Stomach (tissue), 8 donors: ENCODE measurements at regions not wholly inside any gene's neighbourhood (a gene's known extent, or its start where the extent isn't known, plus 50 kb on each side); places are given as distances from the start of the nearest gene placed in this dataset.

Experiments
- DNase-seq, 2 donors: peaks; one replicate each; pipeline versions ENCODE4 v3.0.0 to v3.0.0-alpha.2; 2013 to 2019
- H3K27ac ChIP-seq, 5 donors: fragments of 200-600 bp in 4 of 5; sonication (generic) in 4 of 5; one replicate each; pipeline ENCODE4 v1.5.1; 2013 to 2019; ENCODE audit warnings: mild to moderate bottlenecking in 1 of 5, moderate library complexity in 1 of 5
- H3K27me3 ChIP-seq, 3 donors: fragments of 200-600 bp; sonication (generic); one replicate each; pipeline ENCODE4 v1.5.1; 2017 to 2019; ENCODE audit warnings: mixed run types in 1 of 3
- H3K36me3 ChIP-seq, 4 donors: fragments of 200-600 bp; sonication (generic); 1 replicate in 3 of 4; 2 replicates in 1 of 4; pipeline ENCODE4 v1.5.1; 2016 to 2019
- H3K4me1 ChIP-seq, 4 donors: fragments of 200-600 bp; sonication (generic); one replicate each; pipeline ENCODE4 v1.5.1; 2016 to 2019
- H3K4me3 ChIP-seq, 4 donors: fragments of 200-600 bp; sonication (generic) in 3 of 4; one replicate each; pipeline ENCODE4 v1.5.1; 2016 to 2019; ENCODE audit warnings: mild to moderate bottlenecking in 1 of 4
- H3K9me3 ChIP-seq, 4 donors: fragments of 200-600 bp; sonication (generic); one replicate each; pipeline ENCODE4 v1.5.1; 2016 to 2019
- EP300 ChIP-seq: sonication (generic); formaldehyde crosslinking; IDR thresholded peaks from one replicate; pipeline ENCODE4 v1.6.1; 2017; ENCODE audit warnings: antibody characterized with exemption
- POLR2A ChIP-seq, 4 donors: fragments of 450-650 bp; IDR thresholded peaks; one replicate each; pipeline ENCODE4 v1.6.1; 2016; ENCODE audit warnings: antibody characterized with exemption in 4 of 4, control low read depth in 2 of 4, mild to moderate bottlenecking in 1 of 4, moderate library complexity in 1 of 4
- POLR2AphosphoS5 ChIP-seq, 3 donors: sonication (generic); formaldehyde crosslinking; IDR thresholded peaks; one replicate each; pipeline ENCODE4 v1.6.1; 2016; ENCODE audit warnings: antibody characterized with exemption in 3 of 3
- WGBS, 5 donors: extraction: QIAGEN DNeasy Blood & Tissue Kit in 3 of 5; methylation state at CpG; one replicate each; pipeline versions ENCODE4 v1.1.5 to v1.1.7; 2013 to 2018; 5-methylcytosine and 5-hydroxymethylcytosine counted together
- intact Hi-C: fragments of 100-400 bp; cut with DNase I; formaldehyde crosslinking; loops from one replicate; pipeline ENCODE4 v1.15.1; 2023; ENCODE audit warnings: low total_unique reads
- TF ChIP-seq, protein P1 (sequence below), 7 experiments: fragments of 450-650 bp in 4 of 7; fragments of 200-600 bp in 3 of 7; sonication (generic) in 3 of 7; IDR thresholded peaks; one replicate each; pipeline ENCODE4 v1.5.1; 2016 to 2019; ENCODE audit warnings: antibody characterized with exemption in 7 of 7, control low read depth in 2 of 7, mild to moderate bottlenecking in 1 of 7
- donor health status: healthy with polysubstance abuse.
- donor health status: Bipolar disorder and iron deficiency.
- donor health status: healthy.

DNA sequence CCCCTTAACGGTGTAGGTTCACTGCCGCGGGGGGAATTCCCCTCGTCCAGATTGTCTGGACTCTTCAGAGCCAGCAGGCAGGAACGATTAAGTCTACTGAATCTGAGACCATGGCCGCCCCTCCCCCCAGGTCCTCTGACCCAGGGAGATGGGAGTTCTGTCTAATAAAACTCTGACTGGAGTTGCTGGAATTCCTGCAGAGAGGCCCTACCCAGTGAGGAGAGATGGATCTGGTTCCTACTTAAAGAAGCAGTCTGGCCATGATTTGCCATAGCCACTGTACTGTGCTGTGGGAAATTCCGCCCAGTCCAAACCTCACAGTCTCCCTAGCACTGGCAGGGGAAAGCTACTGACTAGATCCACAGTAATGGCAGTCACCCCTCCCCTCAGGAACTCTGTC, 237.7 kb upstream of the RASA1 start:
- intact Hi-C loops: no loop called here
- WGBS, 5 donors: 82 to 91% (median 91%) methylated on average over 6 to 7 of the region's 7 CpGs
- TF ChIP-seq POLR2A (IDR thresholded peaks at IDR 0.05) (no peak), POLR2AphosphoS5 (IDR thresholded peaks at IDR 0.05) (no peak), EP300 (no peak)
- TF ChIP-seq, protein P1, sequence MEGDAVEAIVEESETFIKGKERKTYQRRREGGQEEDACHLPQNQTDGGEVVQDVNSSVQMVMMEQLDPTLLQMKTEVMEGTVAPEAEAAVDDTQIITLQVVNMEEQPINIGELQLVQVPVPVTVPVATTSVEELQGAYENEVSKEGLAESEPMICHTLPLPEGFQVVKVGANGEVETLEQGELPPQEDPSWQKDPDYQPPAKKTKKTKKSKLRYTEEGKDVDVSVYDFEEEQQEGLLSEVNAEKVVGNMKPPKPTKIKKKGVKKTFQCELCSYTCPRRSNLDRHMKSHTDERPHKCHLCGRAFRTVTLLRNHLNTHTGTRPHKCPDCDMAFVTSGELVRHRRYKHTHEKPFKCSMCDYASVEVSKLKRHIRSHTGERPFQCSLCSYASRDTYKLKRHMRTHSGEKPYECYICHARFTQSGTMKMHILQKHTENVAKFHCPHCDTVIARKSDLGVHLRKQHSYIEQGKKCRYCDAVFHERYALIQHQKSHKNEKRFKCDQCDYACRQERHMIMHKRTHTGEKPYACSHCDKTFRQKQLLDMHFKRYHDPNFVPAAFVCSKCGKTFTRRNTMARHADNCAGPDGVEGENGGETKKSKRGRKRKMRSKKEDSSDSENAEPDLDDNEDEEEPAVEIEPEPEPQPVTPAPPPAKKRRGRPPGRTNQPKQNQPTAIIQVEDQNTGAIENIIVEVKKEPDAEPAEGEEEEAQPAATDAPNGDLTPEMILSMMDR (IDR thresholded peaks at IDR 0.05): no peak
- H3K36me3 ChIP-seq: no peaks in the 10 kb centered on the region
- no peak overlapping the region for H3K27ac ChIP-seq
- no peak for DNase-seq
- H3K27me3 ChIP-seq: peaks cover 0 to 4% (median 0%) of the 10 kb centered on the region in 3 donors
- H3K9me3 ChIP-seq: no peaks in the 10 kb centered on the region
- no peak overlapping the region for H3K4me3 ChIP-seq
- H3K4me1 ChIP-seq: no peaks in the 10 kb centered on the region

DNA sequence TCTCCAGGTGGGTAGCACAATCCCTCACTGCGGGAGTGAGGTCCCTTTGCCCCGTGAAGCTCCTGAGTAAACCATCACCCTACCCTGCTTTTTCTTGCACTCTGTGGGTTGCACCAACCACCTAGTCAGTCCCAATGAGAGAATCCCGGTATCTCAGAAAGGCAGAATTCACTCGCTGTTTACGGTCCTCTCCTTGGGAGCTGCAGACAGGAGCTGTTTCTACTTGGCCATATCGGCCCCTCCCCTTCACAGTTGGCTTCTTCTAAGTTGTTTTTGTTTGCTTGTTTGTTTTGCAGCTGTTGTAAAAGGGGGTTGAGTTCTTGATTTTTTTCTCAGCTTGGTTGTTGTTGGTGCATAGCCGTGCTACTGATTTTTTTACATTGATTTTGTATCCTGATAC, 237.0 kb upstream of the RASA1 start:
- Histone ChIP-seq H3K27ac (no peak overlapping the region), H3K27me3 (peaks cover 0 to 4% (median 0%) of the 10 kb centered on the region in 3 donors), H3K36me3 (no peaks in the 10 kb centered on the region), H3K9me3 (no peaks in the 10 kb centered on the region), H3K4me1 (no peaks in the 10 kb centered on the region), H3K4me3 (no peak overlapping the region)
- TF ChIP-seq POLR2AphosphoS5 (IDR thresholded peaks at IDR 0.05): no peak
- TF ChIP-seq POLR2A (IDR thresholded peaks at IDR 0.05): no peak
- TF ChIP-seq, protein P1 (IDR thresholded peaks at IDR 0.05): no peak
- TF ChIP-seq EP300: no peak
- DNase-seq: no peak
- 71 to 84% (median 80%) methylated on average over 6 to 7 of the region's 7 CpGs for WGBS, 5 donors
- intact Hi-C loops: no loop called here

DNA sequence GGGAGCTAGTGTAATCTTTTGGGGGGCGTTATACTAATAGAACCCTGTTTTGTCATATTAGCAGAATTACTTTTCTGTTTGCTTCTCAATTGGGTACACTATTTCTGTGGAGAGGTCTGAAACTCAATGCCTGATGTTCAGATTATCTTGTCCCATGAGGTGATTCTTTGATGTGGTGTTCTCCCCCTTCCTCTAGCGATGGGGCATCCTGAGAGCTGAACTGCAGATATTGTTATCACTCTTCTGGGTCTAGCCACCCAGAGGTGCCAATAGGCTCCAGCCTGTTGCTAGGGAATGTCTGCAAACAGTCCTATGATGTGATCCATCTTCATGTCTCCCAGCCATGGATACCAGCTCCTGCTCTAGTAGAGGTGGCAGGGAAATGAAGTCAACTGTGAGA, 233.1 kb upstream of the RASA1 start:
- Histone ChIP-seq H3K4me3 (no peak overlapping the region), H3K27ac (no peak overlapping the region), H3K9me3 (peaks cover 0 to 3% (median 0%) of the 10 kb centered on the region in 4 donors), H3K36me3 (no peaks in the 10 kb centered on the region), H3K27me3 (peaks cover 0 to 4% (median 0%) of the 10 kb centered on the region in 3 donors), H3K4me1 (no peaks in the 10 kb centered on the region)
- intact Hi-C loops: no loop called here
- no peak for DNase-seq
- TF ChIP-seq, protein P1 (IDR thresholded peaks at IDR 0.05): no peak
- TF ChIP-seq POLR2A (IDR thresholded peaks at IDR 0.05): no peak
- no peak for TF ChIP-seq EP300
- no peak for TF ChIP-seq POLR2AphosphoS5 (IDR thresholded peaks at IDR 0.05)
- 60 to 88% (median 74%) methylated on average over 2 of the region's 2 CpGs for WGBS, 5 donors

DNA sequence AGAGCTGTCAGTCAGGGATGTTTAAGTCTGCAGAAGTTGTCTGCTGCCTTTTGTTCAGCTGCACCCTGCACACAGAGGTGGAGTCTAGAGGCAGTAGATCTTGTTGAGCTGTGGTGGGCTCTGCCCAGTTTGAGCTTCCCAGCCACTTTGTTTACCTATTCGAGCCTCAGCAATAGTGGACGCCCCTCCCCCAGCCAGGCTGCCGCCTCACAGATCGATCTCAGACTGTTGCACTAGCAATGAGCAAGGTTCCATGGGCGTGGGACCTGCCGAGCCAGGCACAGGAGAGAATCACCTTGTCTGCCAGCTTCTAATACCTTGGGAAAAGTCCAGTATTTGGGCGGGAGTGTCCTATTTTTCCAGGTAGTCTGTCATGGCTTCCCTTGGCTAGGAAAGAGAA, 225.1 kb upstream of the RASA1 start:
- Histone ChIP-seq H3K27ac (no peak overlapping the region), H3K9me3 (peaks cover 0 to 3% (median 0%) of the 10 kb centered on the region in 4 donors), H3K36me3 (no peaks in the 10 kb centered on the region), H3K4me3 (no peak overlapping the region), H3K27me3 (peaks cover 0 to 10% (median 0%) of the 10 kb centered on the region in 3 donors), H3K4me1 (no peaks in the 10 kb centered on the region)
- 69 to 80% (median 73%) methylated on average over 7 of the region's 7 CpGs for WGBS, 5 donors
- no peak for TF ChIP-seq EP300
- TF ChIP-seq, protein P1 (IDR thresholded peaks at IDR 0.05): no peak
- TF ChIP-seq POLR2AphosphoS5 (IDR thresholded peaks at IDR 0.05): no peak
- no peak for TF ChIP-seq POLR2A (IDR thresholded peaks at IDR 0.05)
- intact Hi-C loops: no loop called here
- no peak for DNase-seq
